Keratinocyte (primary cell): ENCODE measurements at regions not wholly inside any gene's neighbourhood (a gene's known extent, or its start where the extent isn't known, plus 50 kb on each side); places are given as distances from the start of the nearest gene placed in this dataset.

Experiments
- DNase-seq: peaks from one replicate; pipeline ENCODE4 v3.0.0-alpha.2; 2011; ENCODE audit warnings: low read depth, missing footprints, low spot score
- FAIRE-seq: peaks from 2 replicates; lab custom pipeline; 2011; peaks lifted over from hg19 to GRCh38; lab: Jason Lieb, UNC
- H2AFZ ChIP-seq: 2 replicates; pipeline ENCODE4 v1.6.0; 2012; ENCODE audit warnings: low read length, control low read depth, inconsistent platforms; ENCODE audit not compliant: control insufficient read depth
- H3K27ac ChIP-seq: 2 replicates; pipeline ENCODE4 v1.5.1; 2011; ENCODE audit warnings: low read length; ENCODE audit not compliant: control insufficient read depth, insufficient read depth
- H3K27me3 ChIP-seq: 3 replicates; pipeline ENCODE4 v1.6.0; 2011; ENCODE audit warnings: low read length; ENCODE audit not compliant: control insufficient read depth, insufficient read depth; ENCODE audit errors: extremely low read depth
- H3K36me3 ChIP-seq, 2 experiments: 2 replicates in 1 of 2; 3 replicates in 1 of 2; pipeline ENCODE4 v1.5.1; 2011; ENCODE audit warnings: low read length in 2 of 2, mild to moderate bottlenecking in 1 of 2; ENCODE audit not compliant: control insufficient read depth in 2 of 2, insufficient read depth in 2 of 2; ENCODE audit errors: extremely low read depth in 1 of 2
- H3K4me1 ChIP-seq: 3 replicates; pipeline ENCODE4 v1.5.1; 2011; ENCODE audit warnings: low read length; ENCODE audit not compliant: control insufficient read depth, insufficient read depth; ENCODE audit errors: extremely low read depth
- H3K4me2 ChIP-seq: 3 replicates; pipeline ENCODE4 v1.6.0; 2011; ENCODE audit warnings: low read depth, low read length; ENCODE audit not compliant: control insufficient read depth, insufficient read depth; ENCODE audit errors: extremely low read depth
- H3K4me3 ChIP-seq, 3 experiments: fragments of 200-600 bp in 1 of 3; sonication (generic) in 1 of 3; 2 replicates in 2 of 3; 3 replicates in 1 of 3; pipeline ENCODE4 v1.5.1; 2011 to 2016; ENCODE audit warnings: low read length in 3 of 3, mild to moderate bottlenecking in 3 of 3, control low read depth in 2 of 3, inconsistent platforms in 1 of 3, low read depth in 1 of 3, mixed read lengths in 1 of 3, mixed run types in 1 of 3, moderate library complexity in 1 of 3; ENCODE audit not compliant: control insufficient read depth in 2 of 3, insufficient read depth in 2 of 3; ENCODE audit errors: extremely low read depth in 1 of 3
- H3K79me2 ChIP-seq: 2 replicates; pipeline ENCODE4 v1.6.0; 2012; ENCODE audit warnings: low read length; ENCODE audit not compliant: control insufficient read depth, insufficient read depth
- H3K9ac ChIP-seq: 3 replicates; pipeline ENCODE4 v1.6.0; 2011; ENCODE audit warnings: low read length; ENCODE audit not compliant: control insufficient read depth, insufficient read depth; ENCODE audit errors: extremely low read depth
- H3K9me1 ChIP-seq: 3 replicates; pipeline ENCODE4 v1.6.0; 2011; ENCODE audit warnings: low read length; ENCODE audit not compliant: control insufficient read depth, insufficient read depth; ENCODE audit errors: extremely low read depth
- H3K9me3 ChIP-seq: 2 replicates; pipeline ENCODE4 v1.5.1; 2012; ENCODE audit warnings: low read depth, low read length; ENCODE audit not compliant: control insufficient read depth
- H4K20me1 ChIP-seq: 3 replicates; pipeline ENCODE4 v1.6.0; 2011; ENCODE audit warnings: low read length; ENCODE audit not compliant: control insufficient read depth, insufficient read depth; ENCODE audit errors: extremely low read depth
- CTCF ChIP-seq, 3 experiments: IDR thresholded peaks in 1 of 3; conservative IDR thresholded peaks in 1 of 3; optimal IDR thresholded peaks in 1 of 3; 2 replicates in 2 of 3; 3 replicates in 1 of 3; pipeline versions ENCODE3 to v1.5.1; 2011; ENCODE audit warnings: low read length in 3 of 3, mild to moderate bottlenecking in 3 of 3, moderate library complexity in 2 of 3, control low read depth in 1 of 3, inconsistent platforms in 1 of 3; ENCODE audit not compliant: insufficient read depth in 2 of 3; ENCODE audit errors: extremely low read depth in 1 of 3
- EZH2 ChIP-seq: IDR thresholded peaks from one replicate; pipeline ENCODE4 v1.6.1; 2012; ENCODE audit warnings: inconsistent platforms, mild to moderate bottlenecking, low read length, moderate library complexity
- dilution Hi-C: fragments of 300-500 bp; cut with MboI; formaldehyde crosslinking; loops from one replicate; pipeline ENCODE4 v1.7.0; 2020; ENCODE audit warnings: low sequenced_read_pairs; ENCODE audit not compliant: extremely low pct_ligation_motif_present

GRCh38 chr14:82073547-82073946 is 539.9 kb upstream of the SEL1L start:
- H3K9me3 ChIP-seq = no peaks in the 10 kb centered on the region
- H3K4me2 ChIP-seq = no peak overlapping the region
- H3K9me1 ChIP-seq = no peaks in the 10 kb centered on the region
- H2AFZ ChIP-seq = no peak overlapping the region
- H3K27ac ChIP-seq = no peak overlapping the region
- TF ChIP-seq CTCF (optimal IDR thresholded peaks at IDR 0.05 in 1 of 3, IDR thresholded peaks at IDR 0.05 in 1 of 3, conservative IDR thresholded peaks at IDR 0.05 in 1 of 3; ENCODE audit: extremely low read depth in 1 of 3, insufficient read depth in 2 of 3, low read length in 3 of 3) (no peak), EZH2 (no peak)
- no peak overlapping the region for H3K9ac ChIP-seq
- no peaks in the 10 kb centered on the region for H3K4me1 ChIP-seq
- dilution Hi-C loops = no loop called here
- no peak for FAIRE-seq
- H4K20me1 ChIP-seq = no peaks in the 10 kb centered on the region
- no peak overlapping the region for H3K4me3 ChIP-seq
- no peaks in the 10 kb centered on the region for H3K79me2 ChIP-seq
- H3K27me3 ChIP-seq = no peaks in the 10 kb centered on the region
- no peaks in the 10 kb centered on the region for H3K36me3 ChIP-seq
- no peak for DNase-seq

- Histone ChIP-seq H3K4me3 (no peak overlapping the region), H3K9me3 (no peaks in the 10 kb centered on the region), H3K79me2 (no peaks in the 10 kb centered on the region), H3K4me1 (no peaks in the 10 kb centered on the region), H3K36me3 (no peaks in the 10 kb centered on the region), H3K9me1 (no peaks in the 10 kb centered on the region), H2AFZ (no peak overlapping the region), H3K4me2 (no peak overlapping the region), H4K20me1 (no peaks in the 10 kb centered on the region), H3K27ac (no peak overlapping the region), H3K27me3 (no peaks in the 10 kb centered on the region), H3K9ac (no peak overlapping the region)
- no peak for TF ChIP-seq CTCF (optimal IDR thresholded peaks at IDR 0.05 in 1 of 3, IDR thresholded peaks at IDR 0.05 in 1 of 3, conservative IDR thresholded peaks at IDR 0.05 in 1 of 3; ENCODE audit: extremely low read depth in 1 of 3, insufficient read depth in 2 of 3, low read length in 3 of 3)
- TF ChIP-seq EZH2 = no peak
- dilution Hi-C loops = no loop called here
- FAIRE-seq (no peak), DNase-seq (no peak)
Measured at GRCh38 chr14:82075566-82075965, 541.9 kb upstream of the SEL1L start.
